GM18511 (cell line): ENCODE measurements at regions not wholly inside any gene's neighbourhood (a gene's known extent, or its start where the extent isn't known, plus 50 kb on each side); places are given as distances from the start of the nearest gene placed in this dataset.
"Not testable (repeated sequence)": the region's sequence is repeated elsewhere in the genome, so short reads cannot be mapped to it uniquely, and the experiment has no call there.

ENCODE experiments used
- ATAC-seq: cut with Tn5 transposase; IDR thresholded peaks from one replicate; pipeline ENCODE4 v1.9.1; 2021; ENCODE audit warnings: mild to moderate bottlenecking, moderate library complexity; ENCODE audit not compliant: unreplicated experiment

GRCh38 chr3:74978684-74979083 lies 364.2 kb upstream of the CNTN3 start:
- ATAC-seq, result no peak

GRCh38 chr3:74985028-74985904 lies 370.8 kb upstream of the CNTN3 start:
- not testable (repeated sequence) for ATAC-seq

- ATAC-seq, result no peak
Observed at GRCh38 chr3:74988095-74988494, 373.6 kb upstream of the CNTN3 start.

- ATAC-seq, result no peak
Observed at GRCh38 chr3:74992898-74993297, 378.4 kb upstream of the CNTN3 start.

GRCh38 chr3:75001330-75001729 lies 386.9 kb upstream of the CNTN3 start:
- ATAC-seq, result no peak

- no peak for ATAC-seq
Observed at GRCh38 chr3:75012791-75013331, 398.4 kb upstream of the CNTN3 start.

GRCh38 chr3:75014008-75014407 lies 399.5 kb upstream of the CNTN3 start:
- no peak for ATAC-seq

- ATAC-seq, result no peak
Observed at GRCh38 chr3:75015280-75015679, 400.8 kb upstream of the CNTN3 start.

GRCh38 chr3:75035146-75035545 lies 420.7 kb upstream of the CNTN3 start:
- ATAC-seq, result no peak

GRCh38 chr3:75042941-75043340 lies 428.5 kb upstream of the CNTN3 start:
- no peak for ATAC-seq

GRCh38 chr3:75048650-75049049 lies 434.2 kb upstream of the CNTN3 start:
- no peak for ATAC-seq

- no peak for ATAC-seq
Observed at GRCh38 chr3:75049533-75049932, 435.1 kb upstream of the CNTN3 start.

GRCh38 chr3:75059120-75059519 lies 444.7 kb upstream of the CNTN3 start:
- ATAC-seq, result no peak

GRCh38 chr3:75061806-75062205 lies 447.3 kb upstream of the CNTN3 start:
- no peak for ATAC-seq

- ATAC-seq, result no peak
Observed at GRCh38 chr3:75075158-75075557, 460.7 kb upstream of the CNTN3 start.

- ATAC-seq, result no peak
Observed at GRCh38 chr3:75076481-75076880, 462.0 kb upstream of the CNTN3 start.

- no peak for ATAC-seq
Observed at GRCh38 chr3:75078290-75078689, 463.8 kb upstream of the CNTN3 start.

GRCh38 chr3:75082845-75083244 lies 468.4 kb upstream of the CNTN3 start:
- ATAC-seq, result no peak

- ATAC-seq, result no peak
Observed at GRCh38 chr3:75089841-75090240, 475.4 kb upstream of the CNTN3 start.

GRCh38 chr3:75101329-75102147 lies 487.1 kb upstream of the CNTN3 start:
- ATAC-seq, result no peak

- ATAC-seq, result no peak
Observed at GRCh38 chr3:75110741-75111140, 496.3 kb upstream of the CNTN3 start.

- ATAC-seq, result no peak
Observed at GRCh38 chr3:75115695-75116094, 501.2 kb upstream of the CNTN3 start.
